Fibroblast of skin of back (primary cell): ENCODE measurements at regions not wholly inside any gene's neighbourhood (a gene's known extent, or its start where the extent isn't known, plus 50 kb on each side); places are given as distances from the start of the nearest gene placed in this dataset.
"Not testable (repeated sequence)": the region's sequence is repeated elsewhere in the genome, so short reads cannot be mapped to it uniquely, and the experiment has no call there.

Experiments
- DNase-seq: peaks from one replicate; pipeline ENCODE4 v3.0.0-alpha.2; 2013

- not testable (repeated sequence) for DNase-seq
Observed at GRCh38 chr14:105679959-105680735, 153.8 kb downstream of the TMEM121 start.

DNA sequence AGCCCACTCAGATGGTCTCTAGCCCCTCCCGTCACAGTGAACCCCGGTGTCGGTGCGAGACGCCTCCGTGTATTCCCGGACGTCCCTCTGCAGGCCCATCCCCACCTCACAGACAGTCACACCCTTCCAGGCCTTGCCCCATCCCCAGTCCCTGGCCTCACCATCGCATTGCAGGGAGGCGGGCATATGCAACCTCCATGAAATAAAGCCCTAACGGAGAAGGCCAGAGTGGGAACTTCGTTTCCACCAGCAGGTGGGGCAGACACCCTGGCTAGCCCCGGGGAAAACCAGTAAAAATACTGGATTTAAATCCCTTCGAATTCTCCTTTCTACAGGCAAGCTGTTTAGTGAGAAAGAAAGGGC is 154.3 kb downstream of the TMEM121 start:
- DNase-seq, result not testable (repeated sequence)

DNA sequence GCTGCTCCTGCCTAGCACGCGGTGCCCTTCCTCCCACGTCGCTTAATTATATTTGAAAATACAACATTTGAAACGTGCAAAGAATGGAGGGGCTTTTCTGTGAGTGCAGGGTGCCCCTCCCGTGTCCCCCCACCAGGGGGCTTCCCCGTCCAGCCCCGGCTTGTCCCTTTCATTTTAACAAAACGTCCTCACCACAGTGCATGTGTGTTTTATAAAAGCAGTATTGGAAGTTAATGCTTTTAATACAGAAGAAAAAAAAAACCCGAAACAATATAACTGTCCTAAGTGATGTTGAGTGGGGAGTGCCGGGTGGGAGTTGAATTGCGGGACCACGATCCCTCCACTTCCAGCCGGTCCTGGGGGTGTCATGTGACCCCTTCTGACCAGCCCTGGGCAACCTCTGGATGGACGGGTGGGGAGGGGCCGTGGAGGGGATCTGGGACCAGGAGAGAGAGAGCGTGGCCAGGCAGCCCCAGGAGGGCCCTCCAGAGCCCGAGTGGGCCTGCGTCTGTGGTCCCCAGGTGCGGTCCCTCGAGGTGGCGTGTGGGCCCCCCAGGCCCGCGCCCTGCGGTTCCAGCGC is 155.3 kb downstream of the TMEM121 start:
- not testable (repeated sequence) for DNase-seq

GRCh38 chr14:105682442-105682841 is 156.1 kb downstream of the TMEM121 start:
- DNase-seq, result not testable (repeated sequence)

- DNase-seq, result no peak
Observed at GRCh38 chr14:105682956-105683570, 156.7 kb downstream of the TMEM121 start.

DNA sequence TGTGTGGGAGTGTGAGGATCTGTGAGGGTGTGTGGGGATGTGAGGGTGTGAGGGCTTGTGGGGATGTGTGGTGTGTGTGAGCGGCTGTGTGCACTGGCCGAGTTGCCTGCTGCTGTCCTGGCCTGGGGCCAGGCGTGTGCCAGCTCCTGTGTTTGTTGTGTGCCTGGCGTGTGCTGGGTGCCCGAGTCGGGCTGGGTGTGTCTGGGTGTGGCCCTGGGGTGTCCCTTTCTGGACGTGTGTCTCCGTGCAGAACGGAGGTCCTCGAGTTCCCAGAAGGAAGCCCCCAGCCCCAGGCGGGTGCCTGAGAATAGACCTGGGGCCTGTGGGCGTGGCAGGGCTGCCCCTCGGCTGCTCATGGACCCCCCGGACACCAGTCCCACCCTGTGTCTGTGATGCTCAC is 157.7 kb downstream of the TMEM121 start:
- not testable (repeated sequence) for DNase-seq

DNA sequence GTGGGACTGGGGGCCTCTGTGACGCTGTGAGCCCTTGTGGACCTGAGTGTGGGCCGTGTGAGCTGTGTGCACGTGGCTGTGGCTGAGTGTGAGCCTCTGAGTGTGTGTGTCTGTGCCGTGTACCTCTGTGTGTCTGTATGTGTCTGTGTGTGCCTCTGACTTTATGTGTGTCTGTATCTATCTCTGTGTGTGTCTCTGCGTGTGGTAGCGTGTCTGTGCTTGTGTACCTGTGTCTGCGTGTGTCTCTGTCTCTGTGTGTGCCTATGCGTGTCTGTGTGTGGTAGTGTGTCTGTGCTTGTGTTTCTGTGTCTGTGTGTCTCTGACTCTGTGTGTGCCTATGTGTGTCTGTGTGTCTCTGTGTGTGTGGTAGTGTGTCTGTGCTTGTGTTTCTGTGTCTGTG is 158.2 kb downstream of the TMEM121 start:
- not testable (repeated sequence) for DNase-seq

GRCh38 chr14:105685003-105685402 is 158.6 kb downstream of the TMEM121 start:
- DNase-seq, result no peak

GRCh38 chr14:105685605-105686004 is 159.2 kb downstream of the TMEM121 start:
- not testable (repeated sequence) for DNase-seq

GRCh38 chr14:105686050-105686449 is 159.7 kb downstream of the TMEM121 start:
- DNase-seq, result not testable (repeated sequence)

DNA sequence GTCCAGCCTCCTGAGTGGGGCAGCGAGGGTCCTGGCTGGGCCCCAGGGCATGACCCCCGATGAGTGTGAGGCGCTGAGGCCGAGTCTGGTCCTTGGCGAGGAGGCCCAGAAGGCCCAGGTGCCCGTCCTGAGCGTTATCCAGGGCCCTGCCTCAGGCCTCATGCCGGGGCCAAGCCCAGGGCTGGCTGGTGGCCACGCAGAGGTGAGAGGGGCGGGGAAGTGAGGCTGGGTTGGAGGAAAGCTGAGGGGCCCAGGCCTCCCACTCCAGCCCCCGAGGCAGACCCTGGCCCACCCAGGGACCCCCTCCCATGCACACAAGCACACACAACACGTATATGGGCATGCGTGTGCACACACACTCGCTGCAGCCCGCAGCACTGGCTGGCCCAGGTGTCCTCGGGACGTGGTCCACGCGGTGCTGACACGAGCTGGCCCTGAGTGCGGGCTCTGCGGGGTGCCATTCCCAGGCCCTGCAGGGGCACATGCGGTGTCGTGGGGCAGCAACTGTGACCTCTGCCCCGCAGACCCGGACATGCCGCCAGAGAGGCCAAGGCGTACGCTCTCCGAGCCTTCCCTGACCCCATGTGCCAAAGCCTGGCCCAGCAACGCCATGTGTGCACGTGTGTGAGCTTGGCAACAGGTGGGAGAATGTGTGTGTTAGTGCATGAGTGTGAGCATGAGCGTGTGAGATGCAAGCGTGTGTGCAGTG is 160.2 kb downstream of the TMEM121 start:
- DNase-seq, result not testable (repeated sequence)

GRCh38 chr14:105687171-105688022 is 161.0 kb downstream of the TMEM121 start:
- DNase-seq, result not testable (repeated sequence)

DNA sequence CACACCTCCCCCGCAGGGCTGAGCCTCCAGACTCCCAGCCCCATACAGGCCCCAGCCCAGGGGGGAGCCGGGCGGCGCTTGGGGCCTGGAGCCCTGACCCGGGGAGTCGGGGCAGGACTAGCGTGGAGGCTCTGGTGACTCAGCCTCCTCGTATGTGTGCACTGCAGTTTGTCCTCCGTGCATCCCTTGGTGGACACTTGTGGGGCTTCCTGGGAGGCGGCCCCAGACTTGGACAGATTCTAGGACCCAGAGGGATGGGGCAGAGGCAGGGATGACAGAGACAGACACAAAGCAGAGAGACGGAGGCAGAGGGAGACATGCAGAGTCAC is 161.6 kb downstream of the TMEM121 start:
- DNase-seq, result peak; percentile 8

DNA sequence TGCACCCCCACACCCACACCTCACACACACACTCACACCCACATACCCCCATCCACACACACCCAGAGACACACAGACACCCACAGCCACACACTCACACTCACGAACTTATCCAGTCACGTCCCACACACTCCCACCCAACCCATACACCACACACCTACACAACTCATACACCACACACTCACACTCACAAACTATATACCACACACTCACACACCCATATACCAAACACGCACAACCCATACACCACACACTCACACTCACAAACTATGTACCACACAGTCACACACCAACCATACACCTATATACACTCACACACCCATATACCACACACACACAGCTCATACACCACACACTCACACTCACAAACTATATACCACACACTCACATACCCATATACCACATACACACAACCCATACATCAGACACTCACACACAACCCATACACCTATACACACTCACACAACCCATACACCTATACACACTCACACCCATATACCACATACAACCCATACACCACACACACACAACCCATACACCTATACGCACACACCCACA is 162.4 kb downstream of the TMEM121 start:
- DNase-seq, result not testable (repeated sequence)

DNA sequence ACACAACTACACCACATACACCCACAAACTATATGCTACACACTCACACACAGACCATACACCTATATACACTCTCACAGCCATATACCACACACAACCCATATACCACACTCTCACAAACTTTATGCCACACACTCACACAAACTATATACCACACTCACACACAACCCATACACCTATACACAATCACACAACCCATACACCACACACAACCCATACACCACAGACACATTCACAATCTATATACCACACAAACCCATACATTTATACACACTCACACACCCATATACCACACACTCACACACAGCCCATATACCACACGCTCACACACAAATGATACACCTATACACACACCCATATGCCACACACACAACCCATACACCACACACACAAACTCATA is 163.3 kb downstream of the TMEM121 start:
- DNase-seq, result no peak

DNA sequence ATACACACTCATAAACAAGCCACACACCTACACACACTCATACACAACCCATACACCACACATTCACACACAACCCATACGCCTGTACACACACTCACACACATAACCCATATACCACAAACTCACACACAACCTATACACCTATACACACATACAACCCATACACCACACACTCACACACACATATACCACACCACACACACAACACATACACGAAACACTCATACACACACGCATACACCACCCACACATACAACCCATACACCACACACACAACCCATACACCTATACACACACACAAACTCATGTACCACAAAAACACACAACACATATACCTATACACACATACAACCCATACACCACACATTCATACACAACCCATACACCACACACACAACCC is 164.3 kb downstream of the TMEM121 start:
- no peak for DNase-seq

DNA sequence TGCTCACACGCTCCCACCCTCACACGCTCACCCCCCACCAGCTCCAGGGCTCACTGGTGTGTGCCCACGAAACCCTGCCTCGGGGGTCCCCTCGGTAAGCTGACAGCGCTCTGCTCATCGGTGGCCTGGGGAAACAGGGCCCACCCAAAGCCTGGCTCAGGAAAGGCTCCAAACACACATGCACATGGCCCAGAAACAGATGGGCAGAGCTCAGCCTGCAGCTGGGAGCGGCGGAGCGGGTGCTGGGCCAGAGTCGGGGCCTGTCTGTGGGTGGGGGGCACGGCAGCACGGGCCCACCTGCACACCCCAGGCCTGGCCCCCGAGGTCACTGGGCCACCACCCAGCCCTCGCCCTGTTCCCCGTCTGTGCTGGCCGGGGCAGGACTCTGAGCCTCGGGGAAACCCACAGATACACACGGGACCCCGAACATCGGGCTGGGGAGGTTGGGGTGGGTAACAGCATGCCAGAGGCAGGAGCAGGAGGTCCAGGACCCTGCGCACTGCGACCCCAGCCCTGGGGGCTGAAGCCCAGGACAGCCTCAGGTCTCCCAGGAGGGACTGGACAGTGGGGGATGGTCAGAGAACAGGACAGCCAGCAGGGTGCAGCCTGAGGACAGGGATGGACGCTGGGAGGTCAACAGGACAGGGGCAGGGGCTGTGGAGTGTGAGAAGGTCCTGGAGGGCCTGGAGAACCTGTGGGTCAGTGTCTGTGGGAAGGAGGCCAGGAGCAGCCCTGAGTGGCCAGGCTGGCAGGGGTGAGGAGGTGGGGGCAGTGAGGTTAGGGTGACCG is 165.1 kb downstream of the TMEM121 start:
- DNase-seq, result not testable (repeated sequence)

- DNase-seq, result not testable (repeated sequence)
Observed at GRCh38 chr14:105692110-105692685, 165.8 kb downstream of the TMEM121 start.

GRCh38 chr14:105694961-105695360 is 168.6 kb downstream of the TMEM121 start:
- DNase-seq, result no peak

DNA sequence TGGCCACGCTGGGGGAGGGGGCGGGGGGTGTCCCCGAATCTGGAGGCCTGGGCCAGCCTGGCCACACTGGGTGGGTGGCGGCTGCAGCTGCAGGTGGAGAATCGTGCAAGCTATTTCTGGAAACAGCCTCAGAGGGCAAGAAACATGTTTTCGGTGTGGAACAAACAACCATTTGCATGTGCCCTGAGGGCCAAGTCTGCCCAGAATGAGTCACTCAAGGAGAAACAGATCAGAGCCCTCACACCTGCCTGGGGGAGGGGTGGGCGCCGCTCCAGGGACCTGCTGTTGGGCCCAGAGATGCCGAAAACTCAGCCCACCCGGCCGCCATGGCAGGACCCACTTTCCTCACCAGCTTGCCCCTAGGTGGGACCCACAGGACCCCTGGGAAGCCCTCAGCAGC is 170.0 kb downstream of the TMEM121 start:
- not testable (repeated sequence) for DNase-seq

- not testable (repeated sequence) for DNase-seq
Observed at GRCh38 chr14:105697414-105697813, 171.0 kb downstream of the TMEM121 start.
